ENCODE measurements at regions not wholly inside any gene's neighbourhood (a gene's known extent, or its start where the extent isn't known, plus 50 kb on each side); places are given as distances from the start of the nearest gene placed in this dataset.

DNA sequence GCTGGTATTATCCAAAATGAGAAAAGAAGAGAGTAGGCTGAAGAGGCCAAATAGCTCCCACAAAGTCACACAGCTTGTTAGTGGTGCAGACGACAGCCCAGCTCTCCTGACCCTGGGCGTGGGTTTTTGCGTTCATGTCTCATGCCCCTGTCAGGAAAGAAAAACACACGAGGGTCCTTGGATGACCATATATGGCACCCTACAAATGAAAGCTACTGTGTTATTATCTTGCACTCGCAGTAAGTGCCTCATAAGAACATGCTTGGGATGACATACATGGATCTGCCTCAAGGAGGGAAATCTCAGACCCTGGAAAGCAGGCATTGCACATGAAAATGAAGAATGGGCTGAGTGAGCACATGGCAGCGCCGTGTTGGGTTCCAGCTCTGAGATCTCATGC, 89.7 kb downstream of the SEMA4F start:
- no peak overlapping the region for H3K4me3 ChIP-seq (ENCODE audit: low read depth, low read length)
- no peak for DNase-seq (ENCODE audit: low read depth)
- no peak for TF ChIP-seq POLR2A (IDR thresholded peaks at IDR 0.05; ENCODE audit: extremely low read depth, insufficient read length)

DNA sequence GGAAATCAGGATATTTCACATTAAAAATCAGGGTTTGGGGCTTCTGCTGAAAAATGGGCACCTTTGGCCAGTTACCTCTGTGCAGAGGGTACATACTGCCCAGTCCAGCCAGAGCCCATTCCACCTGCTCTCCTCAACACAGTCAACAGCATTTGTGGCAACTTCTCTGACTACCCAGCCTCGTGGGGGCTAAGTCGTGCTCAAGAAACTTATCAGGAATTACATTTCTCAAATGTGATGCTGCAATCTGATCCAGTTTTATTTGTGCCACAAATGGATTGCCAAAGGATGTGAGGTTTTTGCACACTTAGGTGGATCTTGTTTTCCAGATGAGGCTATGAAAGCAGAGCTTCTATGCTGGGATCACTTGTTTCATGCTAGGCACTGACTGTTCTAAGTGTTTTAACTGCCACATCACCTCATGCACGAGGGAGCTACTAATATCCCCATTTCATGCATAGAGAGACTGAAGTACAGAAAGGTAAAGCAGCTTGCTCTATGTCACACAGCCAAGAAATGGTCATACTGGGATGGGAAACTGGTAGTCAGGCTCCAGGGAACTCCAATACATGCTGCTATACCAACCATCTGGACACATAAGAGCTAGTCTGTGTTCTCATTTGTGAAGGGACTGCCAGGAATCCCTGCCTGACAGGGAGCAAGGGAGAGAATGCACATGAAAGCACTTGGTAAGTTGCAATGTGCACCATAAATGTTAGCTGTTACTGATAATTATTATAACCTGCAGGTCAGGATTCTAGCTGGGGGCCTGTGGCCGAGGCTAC, 89.0 kb upstream of the HK2 start:
- TF ChIP-seq POLR2A (IDR thresholded peaks at IDR 0.05; ENCODE audit: extremely low read depth, insufficient read length) (no peak), MYC (IDR thresholded peaks at IDR 0.05; ENCODE audit: low read depth, low read length) (no peak)
- TF ChIP-seq, protein P1, sequence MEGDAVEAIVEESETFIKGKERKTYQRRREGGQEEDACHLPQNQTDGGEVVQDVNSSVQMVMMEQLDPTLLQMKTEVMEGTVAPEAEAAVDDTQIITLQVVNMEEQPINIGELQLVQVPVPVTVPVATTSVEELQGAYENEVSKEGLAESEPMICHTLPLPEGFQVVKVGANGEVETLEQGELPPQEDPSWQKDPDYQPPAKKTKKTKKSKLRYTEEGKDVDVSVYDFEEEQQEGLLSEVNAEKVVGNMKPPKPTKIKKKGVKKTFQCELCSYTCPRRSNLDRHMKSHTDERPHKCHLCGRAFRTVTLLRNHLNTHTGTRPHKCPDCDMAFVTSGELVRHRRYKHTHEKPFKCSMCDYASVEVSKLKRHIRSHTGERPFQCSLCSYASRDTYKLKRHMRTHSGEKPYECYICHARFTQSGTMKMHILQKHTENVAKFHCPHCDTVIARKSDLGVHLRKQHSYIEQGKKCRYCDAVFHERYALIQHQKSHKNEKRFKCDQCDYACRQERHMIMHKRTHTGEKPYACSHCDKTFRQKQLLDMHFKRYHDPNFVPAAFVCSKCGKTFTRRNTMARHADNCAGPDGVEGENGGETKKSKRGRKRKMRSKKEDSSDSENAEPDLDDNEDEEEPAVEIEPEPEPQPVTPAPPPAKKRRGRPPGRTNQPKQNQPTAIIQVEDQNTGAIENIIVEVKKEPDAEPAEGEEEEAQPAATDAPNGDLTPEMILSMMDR (IDR thresholded peaks at IDR 0.05; ENCODE audit: low read depth, low read length), result no peak
- TF ChIP-seq, protein P2, sequence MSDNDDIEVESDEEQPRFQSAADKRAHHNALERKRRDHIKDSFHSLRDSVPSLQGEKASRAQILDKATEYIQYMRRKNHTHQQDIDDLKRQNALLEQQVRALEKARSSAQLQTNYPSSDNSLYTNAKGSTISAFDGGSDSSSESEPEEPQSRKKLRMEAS (IDR thresholded peaks at IDR 0.05; ENCODE audit: low read depth, low read length), result no peak
- no peak for DNase-seq (ENCODE audit: low read depth)
- no peak overlapping the region for H3K4me3 ChIP-seq (ENCODE audit: low read depth, low read length)

DNA sequence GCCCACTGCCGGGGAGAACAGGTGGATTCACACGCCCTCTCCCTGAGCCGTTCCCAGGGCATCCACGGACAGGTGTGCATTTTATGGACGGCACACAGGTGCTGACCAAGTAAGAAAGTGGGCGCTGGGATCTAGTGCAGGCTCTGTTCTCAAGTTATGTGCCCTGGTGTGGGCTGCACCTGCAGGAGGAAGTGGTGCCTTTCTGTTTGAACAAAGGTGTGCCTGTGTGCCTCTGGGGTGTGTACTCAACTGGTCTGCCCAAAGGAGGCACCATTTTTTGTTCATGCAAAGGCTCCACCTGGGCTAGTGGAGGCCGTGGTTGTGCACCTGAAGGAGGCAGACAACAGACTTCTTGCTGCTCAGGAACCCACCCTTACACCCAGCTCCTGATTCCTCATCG, 88.2 kb upstream of the HK2 start:
- no peak overlapping the region for H3K4me3 ChIP-seq (ENCODE audit: low read depth, low read length)
- no peak for TF ChIP-seq POLR2A (IDR thresholded peaks at IDR 0.05; ENCODE audit: extremely low read depth, insufficient read length)
- TF ChIP-seq, protein P2 (IDR thresholded peaks at IDR 0.05; ENCODE audit: low read depth, low read length), result no peak
- TF ChIP-seq, protein P1 (IDR thresholded peaks at IDR 0.05; ENCODE audit: low read depth, low read length), result no peak
- no peak for TF ChIP-seq MYC (IDR thresholded peaks at IDR 0.05; ENCODE audit: low read depth, low read length)
- no peak for DNase-seq (ENCODE audit: low read depth)

DNA sequence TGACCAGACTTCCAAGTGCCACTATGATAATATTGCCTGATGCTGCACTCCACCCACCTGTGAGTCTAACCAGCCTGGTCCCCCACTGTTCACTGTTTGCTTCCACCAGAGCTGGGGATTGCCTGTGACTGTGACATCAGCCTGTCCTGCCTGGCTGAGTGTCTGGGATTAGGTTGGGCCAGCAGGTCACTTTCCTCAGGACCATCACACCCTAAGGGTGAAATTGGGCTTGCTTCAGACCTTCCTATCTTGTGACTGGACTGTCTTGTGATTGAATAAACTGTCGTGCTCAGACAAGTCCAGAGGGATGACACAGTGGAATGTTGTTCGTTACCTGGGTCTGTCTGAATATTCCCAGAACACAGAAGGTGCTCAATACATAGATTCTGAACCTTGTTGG, 87.4 kb upstream of the HK2 start:
- DNase-seq (ENCODE audit: low read depth), result no peak
- no peak overlapping the region for H3K4me3 ChIP-seq (ENCODE audit: low read depth, low read length)
- TF ChIP-seq, protein P1 (IDR thresholded peaks at IDR 0.05; ENCODE audit: low read depth, low read length), result no peak

DNA sequence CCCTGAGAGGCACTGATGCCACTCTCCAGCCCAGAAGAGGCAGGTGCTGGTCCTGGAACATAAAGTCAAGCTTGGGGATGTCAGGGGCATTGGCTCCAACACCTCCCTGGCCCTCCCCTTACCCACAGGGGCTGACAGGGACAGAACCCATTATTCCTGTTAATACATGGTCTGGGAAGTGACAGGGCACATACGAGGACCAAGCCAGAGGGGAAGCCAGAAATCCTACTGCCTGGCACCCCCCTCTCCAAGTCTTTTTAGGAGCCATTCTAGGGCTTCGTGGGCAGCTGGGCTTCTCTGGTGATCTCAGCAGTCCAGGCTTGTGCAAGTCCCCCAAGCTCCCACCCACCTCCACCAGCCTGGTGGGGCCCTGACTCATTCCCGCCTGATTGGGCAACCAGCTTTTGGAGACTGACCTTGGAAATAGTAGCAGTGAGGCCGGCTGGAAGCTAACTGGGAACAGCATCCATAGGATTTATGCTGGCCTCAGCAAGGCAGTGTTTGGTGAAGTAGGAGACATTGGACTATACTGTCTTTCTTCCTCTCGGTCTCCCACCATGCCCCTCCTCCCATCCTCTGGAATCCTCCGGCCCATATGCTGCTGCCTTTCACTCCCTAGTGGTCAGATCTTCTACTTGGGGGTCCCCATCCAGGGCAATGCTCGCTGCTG, 86.4 kb upstream of the HK2 start:
- DNase-seq (ENCODE audit: low read depth), result peak; percentile 49
- H3K4me3 ChIP-seq (ENCODE audit: low read depth, low read length), result no peak overlapping the region
- TF ChIP-seq POLR2A (IDR thresholded peaks at IDR 0.05; ENCODE audit: extremely low read depth, insufficient read length) (no peak), MYC (IDR thresholded peaks at IDR 0.05; ENCODE audit: low read depth, low read length) (no peak)
- TF ChIP-seq, protein P1 (IDR thresholded peaks at IDR 0.05; ENCODE audit: low read depth, low read length), result no peak
- TF ChIP-seq, protein P2 (IDR thresholded peaks at IDR 0.05; ENCODE audit: low read depth, low read length), result no peak

DNA sequence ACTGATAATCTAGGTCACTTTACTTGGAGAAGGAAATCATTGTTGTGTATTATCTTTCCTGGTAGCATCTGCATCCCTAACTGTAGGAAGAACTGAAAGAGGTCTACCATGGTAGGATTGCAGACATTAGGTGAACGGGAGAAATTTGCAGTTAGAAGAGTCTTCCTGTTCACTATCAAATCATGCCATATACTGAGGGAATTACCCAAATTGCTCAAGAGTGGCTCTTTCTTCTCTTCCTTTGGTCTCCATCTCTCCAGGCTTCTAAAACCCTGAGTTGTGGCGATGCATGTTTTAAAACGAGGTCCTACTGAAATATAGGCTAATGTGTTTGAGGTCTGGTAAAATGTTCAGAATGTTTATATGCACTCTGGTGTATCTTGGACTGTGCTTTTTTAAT, 85.3 kb upstream of the HK2 start:
- no peak for DNase-seq (ENCODE audit: low read depth)
- no peak overlapping the region for H3K4me3 ChIP-seq (ENCODE audit: low read depth, low read length)
- TF ChIP-seq, protein P1 (IDR thresholded peaks at IDR 0.05; ENCODE audit: low read depth, low read length), result no peak
- TF ChIP-seq, protein P2 (IDR thresholded peaks at IDR 0.05; ENCODE audit: low read depth, low read length), result no peak
- TF ChIP-seq POLR2A (IDR thresholded peaks at IDR 0.05; ENCODE audit: extremely low read depth, insufficient read length) (no peak), MYC (IDR thresholded peaks at IDR 0.05; ENCODE audit: low read depth, low read length) (no peak)

Data from NB4 (cell line).